Panc1 (cell line): ENCODE measurements at regions not wholly inside any gene's neighbourhood (a gene's known extent, or its start where the extent isn't known, plus 50 kb on each side); places are given as distances from the start of the nearest gene placed in this dataset.

ENCODE experiments used
- ATAC-seq: fragments of 200-7000 bp; cut with Tn5 transposase; 2 replicates; pipeline ENCODE4 v1.9.1; 2020; ENCODE audit warnings: mild to moderate bottlenecking, moderate library complexity
- BruUV-seq: library from RNA; stranded (reverse); fragments of 400-500 nt; replicated peaks from 2 replicates; lab custom pipeline; 2021; lab: Mats Ljungman, UMichigan
- CTCF ChIA-PET: fragments of 300-600 bp; sonication (Branson Sonifier 250); formaldehyde crosslinking; loops from one replicate; lab custom pipeline; 2022; ENCODE audit warnings: antibody characterized with exemption; lab: Charles Lee
- POLR2A ChIA-PET: fragments of 300-600 bp; sonication (Branson Sonifier 250); formaldehyde crosslinking; loops from one replicate; lab custom pipeline; 2022; ENCODE audit warnings: antibody characterized with exemption; lab: Charles Lee
- DNase-seq: peaks from one replicate; pipeline ENCODE4 v3.0.0-alpha.2; 2010; ENCODE audit warnings: low read depth, low spot score
- H3K27ac ChIP-seq: 2 replicates; pipeline ENCODE4 v1.5.1; 2011; ENCODE audit warnings: mild to moderate bottlenecking, low read length, inconsistent platforms
- H3K27me3 ChIP-seq: fragments of 200-500 bp; sonication (Bioruptor generic); 2 replicates; pipeline ENCODE4 v1.6.0; 2014; ENCODE audit warnings: low read length, inconsistent platforms; ENCODE audit not compliant: control insufficient read depth, insufficient read depth
- H3K36me3 ChIP-seq: fragments of 200-500 bp; sonication (Bioruptor generic); 2 replicates; pipeline ENCODE4 v1.5.1; 2014; ENCODE audit warnings: inconsistent platforms, mild to moderate bottlenecking, low read length, moderate library complexity; ENCODE audit not compliant: control insufficient read depth, insufficient read depth
- H3K4me1 ChIP-seq: 2 replicates; pipeline ENCODE4 v1.5.1; 2011; ENCODE audit warnings: inconsistent platforms, mild to moderate bottlenecking, low read length, moderate library complexity; ENCODE audit not compliant: control insufficient read depth, insufficient read depth
- H3K4me3 ChIP-seq, 2 experiments: 2 replicates each; pipeline ENCODE4 v1.5.1; 2011 to 2012; ENCODE audit warnings: low read depth in 2 of 2, low read length in 2 of 2, mild to moderate bottlenecking in 2 of 2, inconsistent platforms in 1 of 2, moderate library complexity in 1 of 2
- H3K9me3 ChIP-seq: fragments of 200-500 bp; sonication (Bioruptor generic); 2 replicates; pipeline ENCODE4 v1.5.1; 2014; ENCODE audit warnings: low read depth, mild to moderate bottlenecking, inconsistent platforms, low read length, moderate library complexity; ENCODE audit not compliant: control insufficient read depth, insufficient read depth
- CTCF ChIP-seq: fragments of 450-650 bp; IDR thresholded peaks from 2 replicates; pipeline ENCODE4 v1.5.1; 2017; ENCODE audit warnings: mild to moderate bottlenecking
- POLR2AphosphoS5 ChIP-seq: IDR thresholded peaks from 2 replicates; pipeline ENCODE4 v1.6.1; 2012; ENCODE audit warnings: mild to moderate bottlenecking, low read depth, low read length, moderate library complexity
- SIN3A ChIP-seq: IDR thresholded peaks from 2 replicates; pipeline ENCODE4 v1.6.1; 2012; ENCODE audit warnings: low read depth, mild to moderate bottlenecking, low read length, moderate library complexity, borderline replicate concordance; ENCODE audit not compliant: insufficient read depth
- TCF7L2 ChIP-seq: IDR thresholded peaks from 2 replicates; pipeline ENCODE4 v1.6.1; 2011; ENCODE audit warnings: mild to moderate bottlenecking, low read depth, low read length, inconsistent platforms
- in situ Hi-C: cut with HindIII; loops from 2 replicates; pipeline ENCODE4 v1.10.0; 2016; ENCODE audit warnings: low sequenced_read_pairs, low pct_unique_long_range_greater_than_20kb
- intact Hi-C: fragments of 100-400 bp; cut with micrococcal nuclease; formaldehyde crosslinking; loops from one replicate; pipeline ENCODE4 v1.10.0; 2022; ENCODE audit not compliant: unreplicated experiment
- TF ChIP-seq, protein P1 (sequence below), 2 experiments: IDR thresholded peaks; 2 replicates each; pipeline ENCODE4 v1.6.1; 2011 to 2012; ENCODE audit warnings: low read depth in 2 of 2, control low read depth in 1 of 2, low read length in 1 of 2, mild to moderate bottlenecking in 1 of 2, moderate library complexity in 1 of 2; ENCODE audit not compliant: insufficient read depth in 1 of 2

DNA sequence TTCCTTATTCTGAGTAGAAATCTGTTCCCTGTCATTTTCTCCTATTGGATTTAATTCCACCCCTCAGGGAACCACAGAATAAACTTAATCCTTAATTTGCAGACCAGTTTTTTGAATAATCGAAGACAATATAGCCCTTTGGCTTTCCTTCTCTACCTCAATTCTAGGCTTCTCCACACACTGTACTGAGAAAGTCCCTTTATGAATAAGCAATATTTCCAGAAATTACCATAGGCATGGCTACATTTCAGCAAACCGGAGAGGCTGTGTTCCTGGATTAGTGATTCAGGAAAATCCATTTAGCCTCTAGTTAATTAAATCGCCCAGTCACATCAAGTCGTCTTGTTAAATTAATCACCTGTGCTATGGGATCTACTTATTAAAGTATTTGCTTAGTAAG, 125.1 kb downstream of the ANAPC4 start:
- H3K4me3 ChIP-seq: no peak overlapping the region
- H3K4me1 ChIP-seq: no peaks in the 10 kb centered on the region
- no peaks in the 10 kb centered on the region for H3K27me3 ChIP-seq
- TF ChIP-seq TCF7L2 (no peak), SIN3A (no peak), POLR2AphosphoS5 (no peak), CTCF (no peak)
- TF ChIP-seq, protein P1, sequence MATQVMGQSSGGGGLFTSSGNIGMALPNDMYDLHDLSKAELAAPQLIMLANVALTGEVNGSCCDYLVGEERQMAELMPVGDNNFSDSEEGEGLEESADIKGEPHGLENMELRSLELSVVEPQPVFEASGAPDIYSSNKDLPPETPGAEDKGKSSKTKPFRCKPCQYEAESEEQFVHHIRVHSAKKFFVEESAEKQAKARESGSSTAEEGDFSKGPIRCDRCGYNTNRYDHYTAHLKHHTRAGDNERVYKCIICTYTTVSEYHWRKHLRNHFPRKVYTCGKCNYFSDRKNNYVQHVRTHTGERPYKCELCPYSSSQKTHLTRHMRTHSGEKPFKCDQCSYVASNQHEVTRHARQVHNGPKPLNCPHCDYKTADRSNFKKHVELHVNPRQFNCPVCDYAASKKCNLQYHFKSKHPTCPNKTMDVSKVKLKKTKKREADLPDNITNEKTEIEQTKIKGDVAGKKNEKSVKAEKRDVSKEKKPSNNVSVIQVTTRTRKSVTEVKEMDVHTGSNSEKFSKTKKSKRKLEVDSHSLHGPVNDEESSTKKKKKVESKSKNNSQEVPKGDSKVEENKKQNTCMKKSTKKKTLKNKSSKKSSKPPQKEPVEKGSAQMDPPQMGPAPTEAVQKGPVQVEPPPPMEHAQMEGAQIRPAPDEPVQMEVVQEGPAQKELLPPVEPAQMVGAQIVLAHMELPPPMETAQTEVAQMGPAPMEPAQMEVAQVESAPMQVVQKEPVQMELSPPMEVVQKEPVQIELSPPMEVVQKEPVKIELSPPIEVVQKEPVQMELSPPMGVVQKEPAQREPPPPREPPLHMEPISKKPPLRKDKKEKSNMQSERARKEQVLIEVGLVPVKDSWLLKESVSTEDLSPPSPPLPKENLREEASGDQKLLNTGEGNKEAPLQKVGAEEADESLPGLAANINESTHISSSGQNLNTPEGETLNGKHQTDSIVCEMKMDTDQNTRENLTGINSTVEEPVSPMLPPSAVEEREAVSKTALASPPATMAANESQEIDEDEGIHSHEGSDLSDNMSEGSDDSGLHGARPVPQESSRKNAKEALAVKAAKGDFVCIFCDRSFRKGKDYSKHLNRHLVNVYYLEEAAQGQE (IDR thresholded peaks at IDR 0.05; ENCODE audit: insufficient read depth in 1 of 2, low read depth in 2 of 2, low read length in 1 of 2): no peak
- BruUV-seq: no TSS peak
- no peak for DNase-seq
- no peaks in the 10 kb centered on the region for H3K9me3 ChIP-seq
- ChIA-PET POLR2A (no interaction called here), CTCF (no interaction called here)
- no peak for ATAC-seq
- in situ Hi-C loops (no loop called here), intact Hi-C loops (no loop called here)
- no peak overlapping the region for H3K27ac ChIP-seq
- H3K36me3 ChIP-seq: no peaks in the 10 kb centered on the region

DNA sequence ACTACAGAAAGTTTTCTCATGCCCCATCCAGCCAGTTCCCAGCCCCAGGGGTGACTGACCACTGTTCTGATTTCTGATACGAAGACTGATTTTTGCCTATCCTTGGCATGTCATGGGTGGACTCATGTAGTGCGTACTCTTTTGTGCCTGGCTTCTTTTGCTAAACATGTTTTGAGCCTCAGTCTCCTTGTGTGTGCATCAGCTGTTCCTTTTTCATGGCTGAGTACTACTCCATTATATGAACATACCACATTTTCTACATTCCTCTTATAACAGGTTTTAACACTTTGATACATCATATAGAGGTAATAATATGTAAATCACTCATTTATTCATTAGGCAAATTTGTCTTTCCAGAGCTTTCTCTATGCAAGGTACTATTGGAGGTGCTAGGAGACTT, 126.7 kb downstream of the ANAPC4 start:
- BruUV-seq: no TSS peak
- DNase-seq (no peak), ATAC-seq (no peak)
- in situ Hi-C loops: no loop called here
- TF ChIP-seq SIN3A (no peak), CTCF (no peak), TCF7L2 (no peak)
- TF ChIP-seq, protein P1 (IDR thresholded peaks at IDR 0.05; ENCODE audit: insufficient read depth in 1 of 2, low read depth in 2 of 2, low read length in 1 of 2): no peak
- intact Hi-C loops: no loop called here
- ChIA-PET POLR2A (no interaction called here), CTCF (interaction anchor here (0.7 kb wide), 1 partner anchor 61 kb away, joined by 4 read pairs; no protein-coding TSS in a partner anchor)
- Histone ChIP-seq H3K9me3 (no peaks in the 10 kb centered on the region), H3K27ac (no peak overlapping the region), H3K4me1 (no peaks in the 10 kb centered on the region), H3K36me3 (no peaks in the 10 kb centered on the region), H3K27me3 (no peaks in the 10 kb centered on the region), H3K4me3 (no peak overlapping the region)
